ENCODE measurements at regions not wholly inside any gene's neighbourhood (a gene's known extent, or its start where the extent isn't known, plus 50 kb on each side); places are given as distances from the start of the nearest gene placed in this dataset.

DNA sequence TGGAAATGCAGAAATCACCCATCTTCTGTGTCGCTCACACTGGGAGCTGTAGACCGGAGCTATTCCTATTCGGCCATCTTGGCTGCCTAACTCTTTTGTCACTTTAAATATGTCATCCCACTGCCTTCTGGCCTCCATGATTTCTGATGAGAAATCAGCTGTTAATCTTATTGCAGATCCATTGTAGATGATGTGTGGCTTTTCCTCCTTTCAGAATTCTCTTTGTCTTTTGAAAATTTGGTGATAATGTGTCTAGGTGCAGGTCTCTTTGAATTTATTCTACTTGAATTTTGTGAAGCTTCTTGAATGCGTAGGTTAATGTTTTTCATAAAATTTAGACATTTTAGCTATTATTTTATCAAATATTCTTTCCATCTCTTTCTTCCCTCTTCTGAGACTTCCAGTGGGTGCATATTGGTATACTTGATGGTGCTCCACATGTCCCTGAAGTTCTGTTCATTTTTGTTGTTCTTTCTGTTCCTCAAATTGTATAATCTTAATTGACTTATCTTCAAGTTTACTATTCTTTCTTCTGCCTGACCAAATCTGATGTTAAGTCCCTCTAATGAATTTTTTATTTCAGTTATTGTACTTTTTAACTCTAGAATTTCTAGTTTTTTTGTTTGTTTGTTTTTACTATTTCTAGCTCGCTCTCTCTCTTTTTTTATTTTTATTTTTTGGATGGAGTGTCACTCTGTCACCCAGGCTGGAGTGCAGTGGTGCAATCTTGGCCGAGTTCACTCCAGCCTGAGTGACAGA, 90.8 kb upstream of the DLX2 start:
- no peaks in the 10 kb centered on the region for H3K4me1 ChIP-seq (replicated peaks in 1 of 4; ENCODE audit: control insufficient read depth in 3 of 4, insufficient read depth in 4 of 4, low read length in 3 of 4)
- H4K8ac ChIP-seq (ENCODE audit: extremely low read depth, insufficient read depth, low read length) = no peak overlapping the region
- no peak overlapping the region for H2BK12ac ChIP-seq (ENCODE audit: low read depth, low read length)
- H2BK15ac ChIP-seq (ENCODE audit: low read length) = no peak overlapping the region
- H2AK5ac ChIP-seq (ENCODE audit: low read depth, low read length) = no peak overlapping the region
- H3K79me2 ChIP-seq (ENCODE audit: control insufficient read depth in 1 of 2, insufficient read depth in 2 of 2, low read length in 2 of 2) = no peaks in the 10 kb centered on the region
- no peaks in the 10 kb centered on the region for H3K27me3 ChIP-seq (replicated peaks in 1 of 4; ENCODE audit: control insufficient read depth in 3 of 4, extremely low read depth in 1 of 4, insufficient read depth in 3 of 4, low read length in 3 of 4)
- TF ChIP-seq TCF12 (IDR thresholded peaks at IDR 0.05; ENCODE audit: low read depth, low read length) = no peak
- TF ChIP-seq EZH2 (IDR thresholded peaks at IDR 0.05; ENCODE audit: low read depth, low read length, severe bottlenecking) = no peak
- TF ChIP-seq HDAC2 (IDR thresholded peaks at IDR 0.05; ENCODE audit: borderline replicate concordance in 1 of 2, low read depth in 2 of 2, low read length in 2 of 2) = no peak
- TF ChIP-seq MAFK (IDR thresholded peaks at IDR 0.05; ENCODE audit: low read depth, low read length) = no peak
- H3K23me2 ChIP-seq (ENCODE audit: low read depth, low read length) = no peaks in the 10 kb centered on the region
- H3K4ac ChIP-seq (replicated peaks; ENCODE audit: insufficient read length, low read depth, low read length) = no peak overlapping the region
- H4K5ac ChIP-seq (ENCODE audit: insufficient read length, low read depth, low read length) = no peak overlapping the region
- no peak overlapping the region for H2AFZ ChIP-seq (ENCODE audit: low read length)
- no peak overlapping the region for H3K4me3 ChIP-seq (ENCODE audit: extremely low read depth in 1 of 4, insufficient read depth in 2 of 4, low read depth in 3 of 4, low read length in 4 of 4)
- POLR2A ChIA-PET (ENCODE audit: partially characterized antibody) = interaction anchor here (1.5 kb wide), 1 partner anchor 187 kb away, joined by 3 read pairs; no protein-coding TSS in a partner anchor
- no peak overlapping the region for H4K91ac ChIP-seq (replicated peaks; ENCODE audit: insufficient read length, low read length)
- H3K36me3 ChIP-seq (ENCODE audit: control insufficient read depth in 2 of 4, insufficient read depth in 4 of 4, low read length in 3 of 4) = no peaks in the 10 kb centered on the region
- peaks cover 14% of the 10 kb centered on the region in 2 experiments for H3K9me3 ChIP-seq (ENCODE audit: insufficient read depth in 2 of 2, low read depth in 1 of 2, low read length in 1 of 2)
- H3K14ac ChIP-seq (ENCODE audit: insufficient read length) = no peak overlapping the region
- no peak overlapping the region for H3K18ac ChIP-seq (ENCODE audit: extremely low read depth, low read length)
- no peak overlapping the region for H3K9ac ChIP-seq (replicated peaks in 1 of 4; ENCODE audit: extremely low read depth in 1 of 4, low read depth in 3 of 4, low read length in 3 of 4)
- no peaks in the 10 kb centered on the region for H3K79me1 ChIP-seq (ENCODE audit: low read depth, low read length)
- H3K27ac ChIP-seq (ENCODE audit: low read depth, low read length) = no peak overlapping the region
- 88% methylated on average over 6 of the region's 6 CpGs; no CpG with 5 or more reads in 1 of the 2 experiments for WGBS, 2 experiments (ENCODE audit: extremely low coverage in 1 of 2, insufficient coverage in 1 of 2, insufficient read length in 1 of 2, insufficient replicate concordance in 2 of 2, low coverage in 1 of 2, low lambda C conversion rate in 2 of 2, missing lambda C conversion rate in 1 of 2)
- CTCF ChIA-PET (ENCODE audit: partially characterized antibody) = interaction anchor here (0.9 to 2.2 kb wide), 7 partner anchors 15 to 272 kb away, joined by 3 to 8 read pairs (median 3); no protein-coding TSS in a partner anchor
- no peak overlapping the region for H3K4me2 ChIP-seq (ENCODE audit: insufficient read depth in 1 of 2, low read depth in 2 of 2, low read length in 2 of 2)
- H4K20me1 ChIP-seq (replicated peaks in 1 of 2; ENCODE audit: control insufficient read depth in 1 of 2, insufficient read depth in 2 of 2, low read length in 2 of 2) = no peaks in the 10 kb centered on the region
- no peak overlapping the region for H2BK5ac ChIP-seq (ENCODE audit: low read depth, low read length)
- no peak overlapping the region for H3K56ac ChIP-seq (replicated peaks; ENCODE audit: insufficient read length, low read depth, low read length)
- no peak for FAIRE-seq
- no peak overlapping the region for H2BK120ac ChIP-seq (replicated peaks; ENCODE audit: low read depth, low read length)
- H3K23ac ChIP-seq (ENCODE audit: insufficient read length) = no peak overlapping the region
- no peak for DNase-seq (ENCODE audit: low read depth in 1 of 2, low spot score in 2 of 2)
- no peak overlapping the region for H2BK20ac ChIP-seq (ENCODE audit: low read length)
